ENCODE measurements at regions not wholly inside any gene's neighbourhood (a gene's known extent, or its start where the extent isn't known, plus 50 kb on each side); places are given as distances from the start of the nearest gene placed in this dataset.

DNA sequence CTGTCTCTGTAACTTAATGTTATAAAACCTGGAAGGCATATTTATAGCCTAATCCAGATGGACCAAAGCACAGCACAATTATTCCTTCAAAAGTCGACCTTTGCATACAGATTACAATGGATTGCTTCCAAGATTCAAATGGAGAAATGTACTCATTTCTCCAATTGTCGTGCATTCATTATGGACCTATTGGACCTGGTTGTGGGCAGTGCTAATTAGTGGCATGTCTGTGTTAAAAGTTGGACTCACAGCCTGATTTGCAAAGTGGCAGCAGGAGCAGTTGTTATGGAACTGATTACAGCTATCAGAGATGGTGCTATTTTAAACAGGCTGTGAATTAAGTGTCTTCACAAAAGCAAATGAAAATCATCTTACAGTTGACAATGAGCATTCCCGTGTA lies 1529.3 kb upstream of the SLC10A2 start:
- no peaks in the 10 kb centered on the region for H3K9me3 Mint-ChIP-seq
- no peak overlapping the region for H3K4me3 Mint-ChIP-seq
- H3K27ac Mint-ChIP-seq, result no peak overlapping the region
- H3K27me3 Mint-ChIP-seq, result no peaks in the 10 kb centered on the region
- no peaks in the 10 kb centered on the region for H3K36me3 Mint-ChIP-seq (ENCODE audit: low read depth)
- H3K4me1 Mint-ChIP-seq (ENCODE audit: low read depth), result no peaks in the 10 kb centered on the region
- no peak for DNase-seq

DNA sequence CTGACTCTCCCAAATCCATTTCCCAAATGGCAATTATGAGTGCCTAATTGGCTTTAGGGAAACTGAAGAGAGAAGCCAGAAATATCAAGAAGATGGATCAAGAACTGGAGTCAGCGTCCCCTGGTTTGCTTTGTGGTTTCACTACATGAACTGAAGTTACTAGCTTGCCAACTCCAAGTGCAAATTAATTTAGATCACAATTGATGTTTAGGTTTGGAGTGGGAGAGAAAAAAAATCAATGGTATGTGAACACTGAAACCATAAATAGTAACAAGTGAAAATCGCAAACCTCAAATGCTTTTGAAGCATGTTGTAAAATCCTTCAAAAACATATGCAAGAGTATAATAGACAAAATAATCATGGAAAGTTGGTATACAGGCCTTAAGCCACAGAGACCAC lies 1528.6 kb upstream of the SLC10A2 start:
- DNase-seq, result no peak
- H3K27me3 Mint-ChIP-seq, result no peaks in the 10 kb centered on the region
- no peaks in the 10 kb centered on the region for H3K4me1 Mint-ChIP-seq (ENCODE audit: low read depth)
- no peak overlapping the region for H3K4me3 Mint-ChIP-seq
- no peaks in the 10 kb centered on the region for H3K9me3 Mint-ChIP-seq
- H3K36me3 Mint-ChIP-seq (ENCODE audit: low read depth), result no peaks in the 10 kb centered on the region
- no peak overlapping the region for H3K27ac Mint-ChIP-seq

DNA sequence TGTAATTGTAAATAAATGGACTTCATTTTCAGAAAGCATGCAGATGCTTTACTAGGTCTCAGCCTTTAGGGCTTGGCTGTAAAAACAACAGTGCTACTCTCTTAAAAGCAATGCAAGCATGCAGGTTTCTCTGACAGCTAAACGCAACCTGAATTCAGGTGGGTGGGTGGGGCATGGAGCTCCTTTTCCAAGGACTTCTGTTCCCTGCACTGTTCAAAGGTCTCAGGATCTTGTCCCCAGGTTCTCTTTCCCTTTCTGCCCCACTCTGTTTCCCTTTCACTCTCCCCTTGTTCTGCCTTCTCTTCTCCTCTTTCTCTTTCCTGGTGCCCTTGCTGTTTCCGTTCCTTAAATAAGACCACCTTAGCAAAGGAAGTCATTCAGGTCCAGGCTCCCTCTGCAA lies 1527.5 kb upstream of the SLC10A2 start:
- no peak for DNase-seq
- Mint-ChIP-seq H3K4me1 (ENCODE audit: low read depth) (no peaks in the 10 kb centered on the region), H3K27ac (no peak overlapping the region), H3K9me3 (no peaks in the 10 kb centered on the region), H3K4me3 (no peak overlapping the region), H3K36me3 (ENCODE audit: low read depth) (no peaks in the 10 kb centered on the region), H3K27me3 (no peaks in the 10 kb centered on the region)

DNA sequence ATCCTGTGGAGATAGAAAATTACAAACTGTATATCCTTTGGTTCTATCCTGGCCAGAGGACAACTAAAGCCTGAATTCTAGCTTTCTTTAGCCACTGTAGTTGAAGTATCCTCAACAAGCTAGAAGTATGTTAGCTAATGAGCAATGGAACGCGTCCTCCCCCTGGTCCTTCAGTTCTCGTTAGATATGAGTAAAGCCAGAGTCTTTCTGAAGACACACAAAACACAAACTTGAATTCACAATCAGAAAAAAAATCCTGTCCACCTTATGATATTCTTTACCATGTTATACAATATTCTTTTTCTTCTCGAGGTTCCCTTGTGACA lies 1527.0 kb upstream of the SLC10A2 start:
- H3K4me3 Mint-ChIP-seq, result no peak overlapping the region
- H3K27me3 Mint-ChIP-seq, result no peaks in the 10 kb centered on the region
- no peaks in the 10 kb centered on the region for H3K9me3 Mint-ChIP-seq
- H3K36me3 Mint-ChIP-seq (ENCODE audit: low read depth), result no peaks in the 10 kb centered on the region
- H3K27ac Mint-ChIP-seq, result no peak overlapping the region
- no peaks in the 10 kb centered on the region for H3K4me1 Mint-ChIP-seq (ENCODE audit: low read depth)
- no peak for DNase-seq

DNA sequence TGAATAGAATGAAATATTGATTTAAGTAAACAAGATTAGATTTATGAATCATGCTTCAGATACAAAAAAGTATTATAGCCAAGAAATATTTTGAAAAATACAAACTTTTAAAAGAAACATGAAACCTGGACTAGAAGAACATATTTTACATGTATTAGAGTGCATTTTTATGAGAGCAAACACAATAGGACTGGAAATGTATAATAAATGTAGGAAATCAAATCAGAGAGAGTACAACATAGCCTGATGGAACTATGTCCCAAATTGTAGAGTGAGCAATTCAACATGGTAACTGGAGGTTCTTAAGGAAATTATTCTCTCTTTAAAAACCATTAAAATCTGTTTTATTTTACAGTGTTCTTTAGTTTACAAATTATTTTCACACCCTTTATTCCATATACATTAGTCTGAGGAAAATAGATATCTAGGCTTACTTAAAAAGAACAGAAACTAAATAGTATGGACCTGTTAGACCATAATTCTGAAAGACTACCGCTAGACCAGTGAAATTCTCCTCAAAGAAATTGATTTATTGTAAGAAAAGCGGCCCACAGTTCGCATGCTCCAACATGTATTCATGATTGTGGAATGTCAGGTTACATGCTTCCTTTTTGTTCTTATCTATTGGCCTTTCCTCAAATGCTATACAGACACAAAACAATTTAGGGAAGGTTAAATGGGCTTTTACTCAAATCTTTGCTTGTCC lies 1526.5 kb upstream of the SLC10A2 start:
- Mint-ChIP-seq H3K27me3 (no peaks in the 10 kb centered on the region), H3K9me3 (no peaks in the 10 kb centered on the region), H3K4me3 (no peak overlapping the region)

DNA sequence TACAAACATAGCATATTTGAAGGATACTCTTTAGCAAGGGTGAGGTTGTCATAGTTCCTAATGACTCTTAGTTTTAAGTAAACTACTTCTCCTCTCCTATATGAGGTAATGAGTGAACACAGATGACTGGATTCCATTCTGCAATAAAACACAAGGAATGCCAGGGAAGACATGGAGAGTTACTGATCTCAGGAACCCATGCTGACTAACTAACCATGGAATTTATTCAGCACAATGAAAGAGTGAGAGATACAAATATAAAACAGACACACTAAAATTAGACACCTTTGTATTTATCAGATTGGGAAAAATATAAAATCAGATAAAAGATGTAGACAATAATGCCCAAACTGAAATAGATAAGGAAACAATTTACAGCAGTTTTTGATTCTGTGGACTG lies 1525.9 kb upstream of the SLC10A2 start:
- DNase-seq, result no peak
- no peaks in the 10 kb centered on the region for H3K4me1 Mint-ChIP-seq (ENCODE audit: low read depth)
- H3K36me3 Mint-ChIP-seq (ENCODE audit: low read depth), result no peaks in the 10 kb centered on the region

More for the DNA sequence above, 1526.5 kb upstream of the SLC10A2 start:
- Mint-ChIP-seq H3K4me1 (ENCODE audit: low read depth) (no peaks in the 10 kb centered on the region), H3K27ac (no peak overlapping the region), H3K36me3 (ENCODE audit: low read depth) (no peaks in the 10 kb centered on the region)
- no peak for DNase-seq

DNA sequence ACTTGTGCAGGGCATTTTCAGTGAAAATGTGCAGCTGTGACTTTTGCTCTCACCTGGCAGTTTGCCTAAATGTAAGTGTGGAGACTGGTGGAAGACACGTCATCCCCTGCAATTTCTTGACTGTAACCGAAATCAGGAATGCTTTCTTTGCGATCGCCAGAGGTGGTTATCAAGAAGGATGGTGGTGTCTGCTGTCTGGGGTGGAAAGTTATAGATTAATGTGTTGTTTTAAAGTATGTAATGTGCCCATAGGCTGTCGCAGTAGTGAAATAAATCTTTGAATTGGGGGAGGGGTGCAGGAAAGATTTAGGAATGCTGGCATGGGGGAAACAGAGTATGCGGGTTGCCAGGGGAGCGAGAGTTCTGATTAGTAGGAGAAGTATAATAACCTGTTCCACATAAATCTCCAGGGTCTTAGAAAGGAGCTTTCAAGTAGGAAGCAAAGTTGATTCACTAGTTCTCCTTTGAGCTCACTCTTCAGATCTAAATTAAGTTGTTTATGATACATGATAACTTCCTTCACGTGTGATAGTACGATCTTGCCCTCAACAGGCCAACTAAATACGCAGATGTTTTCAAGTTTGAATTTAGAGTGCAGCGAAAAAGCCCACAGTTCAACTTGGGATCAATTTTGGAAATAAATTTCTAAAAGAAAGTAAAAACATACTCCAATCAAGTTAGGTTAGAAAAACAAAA lies 1520.0 kb upstream of the SLC10A2 start:
- H3K27ac Mint-ChIP-seq, result no peak overlapping the region
- H3K4me3 Mint-ChIP-seq, result no peak overlapping the region
- no peaks in the 10 kb centered on the region for H3K9me3 Mint-ChIP-seq
- no peaks in the 10 kb centered on the region for H3K4me1 Mint-ChIP-seq (ENCODE audit: low read depth)
- no peaks in the 10 kb centered on the region for H3K27me3 Mint-ChIP-seq
- H3K36me3 Mint-ChIP-seq (ENCODE audit: low read depth), result no peaks in the 10 kb centered on the region
- DNase-seq, result no peak

More for the DNA sequence above, 1525.9 kb upstream of the SLC10A2 start:
- Mint-ChIP-seq H3K9me3 (no peaks in the 10 kb centered on the region), H3K27me3 (no peaks in the 10 kb centered on the region), H3K27ac (no peak overlapping the region), H3K4me3 (no peak overlapping the region)

DNA sequence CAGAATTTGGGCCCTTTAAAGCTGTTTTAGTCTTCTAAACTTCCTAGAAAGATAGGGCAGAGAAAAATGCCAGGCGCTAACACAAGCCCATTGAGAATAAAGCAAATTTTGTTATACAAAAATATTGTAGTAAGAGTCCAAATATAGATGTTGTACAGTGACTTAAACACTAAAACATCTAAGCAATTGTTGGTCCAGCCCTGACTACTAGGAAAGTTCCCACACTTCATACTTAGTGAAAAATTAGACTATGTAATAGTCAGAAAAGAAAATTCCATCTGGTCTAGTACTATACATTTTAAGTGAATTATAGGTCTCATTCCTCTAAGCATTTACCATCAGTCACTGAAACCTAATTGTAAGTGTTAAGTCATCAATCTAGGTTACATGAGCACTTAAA lies 1518.3 kb upstream of the SLC10A2 start:
- no peak overlapping the region for H3K27ac Mint-ChIP-seq
- H3K27me3 Mint-ChIP-seq, result no peaks in the 10 kb centered on the region
- no peaks in the 10 kb centered on the region for H3K9me3 Mint-ChIP-seq
- no peaks in the 10 kb centered on the region for H3K4me1 Mint-ChIP-seq (ENCODE audit: low read depth)
- H3K4me3 Mint-ChIP-seq, result no peak overlapping the region
- no peaks in the 10 kb centered on the region for H3K36me3 Mint-ChIP-seq (ENCODE audit: low read depth)
- DNase-seq, result no peak

DNA sequence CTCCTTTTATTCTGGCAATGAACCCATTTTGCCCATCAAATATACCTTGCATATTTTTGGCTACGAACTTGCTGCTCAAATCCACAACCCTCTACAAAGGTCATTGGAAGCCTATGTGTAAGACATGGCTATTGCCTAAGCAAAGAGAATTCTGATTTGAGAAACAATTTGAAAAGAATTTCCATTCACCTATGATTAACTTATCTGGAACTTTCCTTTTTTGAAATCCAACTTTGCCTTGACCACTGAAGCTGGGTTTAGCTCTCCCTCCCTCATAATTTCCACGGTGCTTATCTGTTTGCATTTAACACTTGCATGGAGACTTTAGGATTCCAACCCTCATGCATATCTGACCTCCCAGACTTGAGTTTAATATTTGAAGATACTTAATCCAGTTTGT lies 1514.7 kb upstream of the SLC10A2 start:
- H3K4me3 Mint-ChIP-seq, result no peak overlapping the region
- no peaks in the 10 kb centered on the region for H3K27me3 Mint-ChIP-seq
- H3K9me3 Mint-ChIP-seq, result no peaks in the 10 kb centered on the region
- no peak overlapping the region for H3K27ac Mint-ChIP-seq
- no peaks in the 10 kb centered on the region for H3K36me3 Mint-ChIP-seq (ENCODE audit: low read depth)
- H3K4me1 Mint-ChIP-seq (ENCODE audit: low read depth), result no peaks in the 10 kb centered on the region
- DNase-seq, result no peak

DNA sequence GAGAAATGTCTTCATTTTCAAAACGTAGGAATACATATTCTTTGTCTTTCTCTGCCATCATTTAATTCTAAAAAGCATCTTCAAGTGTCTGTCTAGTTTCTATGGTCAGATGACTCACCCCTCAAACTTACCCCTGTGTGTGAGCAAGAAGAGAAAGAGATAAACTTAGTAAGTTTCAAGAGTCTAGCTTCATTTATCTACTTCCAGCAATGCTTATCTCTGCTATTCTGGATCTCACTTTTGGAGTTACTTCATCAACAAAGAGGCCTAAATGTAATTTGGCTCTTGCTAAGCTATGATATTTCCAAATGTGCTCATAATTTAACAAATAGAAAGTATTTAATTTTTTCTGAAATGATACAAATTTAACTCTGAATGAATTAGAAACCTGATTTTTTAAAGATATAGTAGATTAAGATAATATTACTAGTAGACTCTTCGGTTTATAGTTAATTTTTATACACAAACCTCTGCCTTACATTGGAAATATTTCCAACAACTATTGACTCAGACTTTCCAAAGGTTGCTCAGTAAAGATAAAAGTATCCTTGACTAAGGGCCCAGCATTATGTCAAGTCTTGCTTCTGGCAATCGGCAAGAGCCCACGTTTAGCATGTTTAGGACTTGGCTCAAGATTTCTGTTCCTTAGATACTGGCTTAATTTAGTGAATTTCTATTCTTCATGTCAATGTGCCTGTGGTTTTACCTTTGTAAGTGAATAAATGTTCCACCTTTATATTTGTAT lies 1511.0 kb upstream of the SLC10A2 start:
- Mint-ChIP-seq H3K4me1 (ENCODE audit: low read depth) (no peaks in the 10 kb centered on the region), H3K4me3 (no peak overlapping the region), H3K27me3 (no peaks in the 10 kb centered on the region), H3K27ac (no peak overlapping the region), H3K36me3 (ENCODE audit: low read depth) (no peaks in the 10 kb centered on the region), H3K9me3 (no peaks in the 10 kb centered on the region)
- DNase-seq, result no peak

DNA sequence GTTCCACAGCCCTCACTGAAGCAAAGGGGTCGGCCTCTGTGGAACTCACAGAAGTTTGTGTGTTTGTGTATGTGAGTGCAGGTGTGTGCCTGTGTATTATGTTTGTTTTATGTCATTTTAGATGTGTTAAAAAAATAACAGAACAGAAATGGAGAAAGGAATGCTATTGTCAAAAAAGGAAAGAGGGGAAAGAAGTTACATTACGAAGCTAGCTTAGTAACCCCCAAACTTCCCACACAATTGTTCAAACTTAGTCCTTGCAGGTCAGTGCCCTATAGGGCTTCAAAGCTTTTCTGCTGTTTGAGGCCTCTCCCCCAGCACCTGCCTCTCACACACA lies 1505.6 kb upstream of the SLC10A2 start:
- Mint-ChIP-seq H3K4me1 (ENCODE audit: low read depth) (no peaks in the 10 kb centered on the region), H3K27me3 (no peaks in the 10 kb centered on the region), H3K27ac (no peak overlapping the region), H3K36me3 (ENCODE audit: low read depth) (no peaks in the 10 kb centered on the region), H3K9me3 (no peaks in the 10 kb centered on the region), H3K4me3 (no peak overlapping the region)
- no peak for DNase-seq

DNA sequence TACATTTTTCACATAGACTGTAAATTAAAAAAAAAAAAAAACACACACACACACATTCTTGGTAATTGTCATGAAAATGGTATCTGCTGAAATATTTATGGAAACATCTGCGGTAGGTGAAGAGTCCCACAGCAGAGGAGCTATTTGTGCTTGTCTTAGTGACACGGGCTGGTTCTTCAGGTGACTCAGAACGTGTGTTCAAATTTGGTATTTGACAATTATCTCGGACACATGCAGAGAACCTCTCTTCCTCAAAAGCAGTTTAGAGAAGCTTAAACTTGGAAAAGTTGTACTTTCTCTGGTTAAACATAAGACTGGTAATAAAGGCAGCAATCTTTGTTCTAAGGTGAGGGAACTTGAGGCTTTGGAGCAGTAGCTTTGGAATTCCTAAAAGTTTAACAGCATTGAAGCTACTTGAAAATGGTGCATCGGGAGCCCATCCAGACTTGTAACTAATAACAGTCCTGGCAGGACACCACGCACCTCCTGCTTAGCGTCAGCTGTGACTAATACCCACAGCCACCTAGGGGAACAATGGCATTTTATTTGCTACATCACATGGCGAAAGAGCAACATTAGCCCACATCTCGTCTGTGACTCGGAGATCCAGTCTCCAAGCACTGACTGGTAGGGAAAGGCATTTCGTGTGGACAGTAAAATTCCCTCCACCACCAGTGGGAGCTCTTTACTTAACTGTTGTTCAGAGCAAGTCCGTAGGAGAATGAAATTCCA lies 1505.1 kb upstream of the SLC10A2 start:
- no peak for DNase-seq
- H3K4me1 Mint-ChIP-seq (ENCODE audit: low read depth), result no peaks in the 10 kb centered on the region
- H3K27ac Mint-ChIP-seq, result no peak overlapping the region
- no peak overlapping the region for H3K4me3 Mint-ChIP-seq
- H3K9me3 Mint-ChIP-seq, result no peaks in the 10 kb centered on the region
- H3K36me3 Mint-ChIP-seq (ENCODE audit: low read depth), result no peaks in the 10 kb centered on the region
- no peaks in the 10 kb centered on the region for H3K27me3 Mint-ChIP-seq

DNA sequence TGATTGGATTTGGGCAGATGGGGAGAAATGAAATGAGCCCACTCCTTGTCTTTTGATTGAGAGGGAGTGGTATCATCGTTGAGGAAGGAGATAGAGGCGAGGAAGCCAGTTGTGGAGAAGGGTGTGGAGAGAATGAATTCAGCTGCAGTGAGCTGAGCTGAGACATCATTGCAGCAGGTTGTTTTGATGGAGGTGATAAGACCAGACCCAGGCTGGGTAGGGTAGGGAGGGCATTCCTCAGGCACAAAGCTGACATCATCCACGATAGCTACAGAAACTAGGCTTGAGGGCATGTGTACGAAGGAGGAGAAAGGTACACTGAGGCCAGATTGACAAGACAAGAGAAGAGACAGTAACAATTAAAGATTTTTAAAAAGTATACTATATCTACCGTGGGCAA lies 1500.9 kb upstream of the SLC10A2 start:
- Mint-ChIP-seq H3K9me3 (no peaks in the 10 kb centered on the region), H3K4me1 (ENCODE audit: low read depth) (no peaks in the 10 kb centered on the region), H3K27me3 (peaks cover 3% of the 10 kb centered on the region), H3K4me3 (no peak overlapping the region), H3K27ac (no peak overlapping the region), H3K36me3 (ENCODE audit: low read depth) (no peaks in the 10 kb centered on the region)
- DNase-seq, result no peak

DNA sequence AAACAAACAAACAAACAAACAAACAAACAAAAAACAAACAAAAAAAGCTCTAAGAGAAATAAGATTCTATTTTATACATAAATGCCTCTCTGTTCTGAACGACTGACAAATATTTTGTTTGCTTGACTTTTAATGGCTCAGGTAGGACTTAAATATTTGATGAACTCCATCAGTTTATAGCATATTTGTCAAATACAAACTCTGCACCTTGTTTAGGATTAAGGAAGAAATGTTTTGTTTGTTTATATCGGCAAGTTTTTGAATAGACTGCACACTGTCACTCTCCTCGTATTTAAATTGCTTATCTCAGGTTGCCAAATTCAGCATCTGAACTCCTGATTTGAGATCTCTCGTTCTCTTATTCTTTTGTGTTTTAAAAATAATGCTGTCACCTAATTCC lies 1499.7 kb upstream of the SLC10A2 start:
- Mint-ChIP-seq H3K9me3 (no peaks in the 10 kb centered on the region), H3K27me3 (peaks cover 3% of the 10 kb centered on the region), H3K4me1 (ENCODE audit: low read depth) (no peaks in the 10 kb centered on the region), H3K27ac (no peak overlapping the region), H3K4me3 (no peak overlapping the region), H3K36me3 (ENCODE audit: low read depth) (no peaks in the 10 kb centered on the region)
- DNase-seq, result no peak

DNA sequence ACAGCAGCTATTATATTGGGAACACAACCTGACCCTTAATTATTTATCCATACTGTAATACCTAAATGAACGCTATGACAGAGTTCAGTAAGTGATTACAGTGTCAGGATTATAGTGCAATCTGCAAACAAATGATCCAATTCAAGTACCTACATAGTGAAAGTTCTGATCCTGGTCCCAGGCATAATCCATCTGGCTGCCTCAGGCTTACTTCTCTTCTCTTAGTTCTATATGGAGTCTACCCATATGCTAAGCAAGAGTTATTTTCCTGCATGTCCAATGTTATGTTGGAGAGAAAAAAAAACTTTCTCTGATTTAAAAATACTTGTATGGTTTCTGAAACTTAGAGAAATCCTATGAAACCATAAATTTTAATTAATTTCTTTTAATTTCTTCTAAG lies 1487.7 kb upstream of the SLC10A2 start:
- Mint-ChIP-seq H3K4me3 (no peak overlapping the region), H3K9me3 (no peaks in the 10 kb centered on the region), H3K4me1 (ENCODE audit: low read depth) (no peaks in the 10 kb centered on the region), H3K27ac (no peak overlapping the region), H3K36me3 (ENCODE audit: low read depth) (no peaks in the 10 kb centered on the region), H3K27me3 (no peaks in the 10 kb centered on the region)
- DNase-seq, result no peak

All from activated T-cell treated with anti-CD3 and anti-CD28 coated beads, Interleukin-2, amount 50 U/mL, for 24 hours (primary cell).